IMR-90 (cell line): ENCODE measurements at regions not wholly inside any gene's neighbourhood (a gene's known extent, or its start where the extent isn't known, plus 50 kb on each side); places are given as distances from the start of the nearest gene placed in this dataset.

Experiments used
- CTCF ChIP-seq: conservative IDR thresholded peaks from 2 replicates; pipeline ENCODE4 v1.5.1; 2012; ENCODE audit warnings: mild to moderate bottlenecking, low read depth, low read length, improper control_type of control experiment
- USF2 ChIP-seq: fragments of 150-350 bp; IDR thresholded peaks from 2 replicates; pipeline ENCODE4 v1.6.1; 2017; ENCODE audit warnings: mild to moderate bottlenecking, antibody characterized with exemption, low read length, low read depth

- TF ChIP-seq USF2: no peak
- no peak for TF ChIP-seq CTCF
Observed at GRCh38 chr12:118682656-118683055, 298.7 kb upstream of the SRRM4 start.
